Adrenal gland (tissue), 5 donors: ENCODE measurements at regions not wholly inside any gene's neighbourhood (a gene's known extent, or its start where the extent isn't known, plus 50 kb on each side); places are given as distances from the start of the nearest gene placed in this dataset.

Experiments used
- CTCF ChIP-seq, 6 experiments: fragments of 450-650 bp in 4 of 6; fragments of 200-600 bp in 2 of 6; sonication (generic) in 1 of 6; IDR thresholded peaks; 1 replicate in 5 of 6; 2 replicates in 1 of 6; pipeline versions ENCODE4 v1.5.1 to v1.8.0; 2016 to 2021; ENCODE audit warnings: antibody characterized with exemption in 6 of 6, mild to moderate bottlenecking in 2 of 6, moderate library complexity in 1 of 6
- POLR2A ChIP-seq, 2 donors: fragments of 450-650 bp; IDR thresholded peaks; one replicate each; pipeline ENCODE4 v1.6.1; 2017; ENCODE audit warnings: antibody characterized with exemption in 2 of 2, mild to moderate bottlenecking in 2 of 2, moderate library complexity in 1 of 2
- donor health status: DM: no; HTN: no; CAD: no.

- no peak for TF ChIP-seq POLR2A (IDR thresholded peaks at IDR 0.05)
- no peak for TF ChIP-seq CTCF (IDR thresholded peaks at IDR 0.05)
Measured at GRCh38 chr18:45149712-45150111, 465.6 kb upstream of the SLC14A2 start.
